ENCODE measurements at regions not wholly inside any gene's neighbourhood (a gene's known extent, or its start where the extent isn't known, plus 50 kb on each side); places are given as distances from the start of the nearest gene placed in this dataset.

DNA sequence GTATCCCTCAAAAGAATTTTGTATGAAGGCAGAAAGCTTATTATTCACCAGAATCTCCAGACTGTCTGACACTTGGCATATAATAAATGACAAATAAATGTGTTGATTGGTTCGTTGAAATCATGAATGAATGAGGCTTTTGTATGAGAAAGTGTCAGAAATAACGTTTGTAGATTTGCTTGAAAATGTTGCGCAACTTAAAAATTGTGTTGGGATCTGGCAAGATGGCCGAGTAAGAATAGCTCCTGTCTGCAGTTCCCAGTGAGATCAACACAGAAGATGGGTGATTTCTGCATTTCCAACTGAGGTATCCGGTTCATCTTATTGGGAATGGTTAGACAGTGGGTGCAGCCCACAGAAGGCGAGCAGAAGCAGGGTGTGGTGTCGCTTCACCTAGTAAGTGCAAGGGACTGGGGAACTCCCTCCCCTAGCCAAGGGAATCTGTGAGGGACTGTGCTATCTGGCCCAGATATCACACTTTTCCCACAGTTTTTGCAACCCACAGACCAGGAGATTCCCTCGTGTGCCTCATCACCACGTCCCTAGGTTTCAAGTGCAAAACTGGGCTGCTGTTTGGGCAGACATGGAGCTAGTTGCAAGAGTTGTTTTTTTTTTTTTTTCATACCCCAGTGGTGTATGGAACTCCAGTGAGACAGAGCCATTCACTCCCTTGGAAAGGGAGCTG, 759.0 kb downstream of the LTN1 start:
- Histone ChIP-seq H3K27me3 (ENCODE audit: low read depth, low read length) (no peaks in the 10 kb centered on the region), H3K4me3 (ENCODE audit: low read depth in 1 of 2, low read length in 2 of 2) (no peak overlapping the region), H3K36me3 (ENCODE audit: control insufficient read depth in 1 of 2, insufficient read depth in 2 of 2, low read length in 2 of 2) (no peaks in the 10 kb centered on the region), H3K9me3 (ENCODE audit: control insufficient read depth in 1 of 2, low read length in 2 of 2) (no peaks in the 10 kb centered on the region), H3K27ac (ENCODE audit: low read length) (no peak overlapping the region), H3K4me1 (ENCODE audit: control insufficient read depth in 1 of 2, insufficient read depth in 2 of 2, low read length in 2 of 2) (peaks cover 4 to 9% of the 10 kb centered on the region in 2 donors)

DNA sequence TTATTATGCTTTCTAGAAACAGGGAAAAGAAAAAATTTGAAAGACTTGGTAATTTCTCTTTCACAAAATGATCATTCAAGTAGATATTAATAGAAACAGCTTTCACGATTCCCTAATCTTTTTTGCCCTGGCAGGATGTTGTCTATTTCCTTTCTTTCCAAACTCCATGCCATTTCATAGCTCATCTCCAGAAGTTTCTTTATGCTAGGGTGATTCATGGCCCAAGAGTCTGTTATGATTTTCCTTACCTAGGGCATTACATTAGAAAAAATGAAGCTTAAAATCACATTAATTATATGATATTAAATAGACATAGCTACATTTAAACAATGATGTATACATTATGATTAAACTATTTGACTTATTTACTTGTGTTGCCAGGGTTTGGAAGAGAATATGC, 762.1 kb downstream of the LTN1 start:
- Histone ChIP-seq H3K27ac (ENCODE audit: low read length) (no peak overlapping the region), H3K27me3 (ENCODE audit: low read depth, low read length) (no peaks in the 10 kb centered on the region), H3K4me3 (ENCODE audit: low read depth in 1 of 2, low read length in 2 of 2) (no peak overlapping the region), H3K4me1 (ENCODE audit: control insufficient read depth in 1 of 2, insufficient read depth in 2 of 2, low read length in 2 of 2) (peaks cover 3 to 11% of the 10 kb centered on the region in 2 donors), H3K9me3 (ENCODE audit: control insufficient read depth in 1 of 2, low read length in 2 of 2) (no peaks in the 10 kb centered on the region), H3K36me3 (ENCODE audit: control insufficient read depth in 1 of 2, insufficient read depth in 2 of 2, low read length in 2 of 2) (no peaks in the 10 kb centered on the region)

GRCh38 chr21:28229814-28230213, 762.9 kb downstream of the LTN1 start:
- no peaks in the 10 kb centered on the region for H3K27me3 ChIP-seq (ENCODE audit: low read depth, low read length)
- peaks cover 3 to 11% of the 10 kb centered on the region in 2 donors for H3K4me1 ChIP-seq (ENCODE audit: control insufficient read depth in 1 of 2, insufficient read depth in 2 of 2, low read length in 2 of 2)

DNA sequence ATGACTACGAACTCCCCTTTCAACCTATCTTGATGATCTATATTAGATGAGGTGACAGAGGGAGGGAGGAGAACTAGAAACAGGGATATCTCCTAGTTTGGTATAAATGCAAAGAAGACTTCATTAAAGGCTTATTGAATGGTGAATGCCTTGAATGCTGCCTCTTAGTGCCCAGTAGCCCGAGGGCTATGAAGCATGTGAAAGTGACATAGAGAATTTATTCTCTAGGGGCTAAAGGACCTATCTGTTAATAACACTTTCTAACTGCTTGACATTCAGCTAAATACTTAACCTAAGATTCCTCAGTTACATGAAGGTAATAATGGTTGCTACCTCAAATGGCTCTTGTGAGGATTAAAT, 764.1 kb downstream of the LTN1 start:
- no peaks in the 10 kb centered on the region for H3K9me3 ChIP-seq (ENCODE audit: control insufficient read depth in 1 of 2, low read length in 2 of 2)
- no peaks in the 10 kb centered on the region for H3K36me3 ChIP-seq (ENCODE audit: control insufficient read depth in 1 of 2, insufficient read depth in 2 of 2, low read length in 2 of 2)
- H3K4me1 ChIP-seq (ENCODE audit: control insufficient read depth in 1 of 2, insufficient read depth in 2 of 2, low read length in 2 of 2) = peaks cover 3 to 11% of the 10 kb centered on the region in 2 donors
- no peak overlapping the region for H3K27ac ChIP-seq (ENCODE audit: low read length)
- no peaks in the 10 kb centered on the region for H3K27me3 ChIP-seq (ENCODE audit: low read depth, low read length)
- H3K4me3 ChIP-seq (ENCODE audit: low read depth in 1 of 2, low read length in 2 of 2) = no peak overlapping the region

More at GRCh38 chr21:28229814-28230213, 762.9 kb downstream of the LTN1 start:
- H3K4me3 ChIP-seq (ENCODE audit: low read depth in 1 of 2, low read length in 2 of 2) = no peak overlapping the region
- no peaks in the 10 kb centered on the region for H3K9me3 ChIP-seq (ENCODE audit: control insufficient read depth in 1 of 2, low read length in 2 of 2)
- no peak overlapping the region for H3K27ac ChIP-seq (ENCODE audit: low read length)
- no peaks in the 10 kb centered on the region for H3K36me3 ChIP-seq (ENCODE audit: control insufficient read depth in 1 of 2, insufficient read depth in 2 of 2, low read length in 2 of 2)

DNA sequence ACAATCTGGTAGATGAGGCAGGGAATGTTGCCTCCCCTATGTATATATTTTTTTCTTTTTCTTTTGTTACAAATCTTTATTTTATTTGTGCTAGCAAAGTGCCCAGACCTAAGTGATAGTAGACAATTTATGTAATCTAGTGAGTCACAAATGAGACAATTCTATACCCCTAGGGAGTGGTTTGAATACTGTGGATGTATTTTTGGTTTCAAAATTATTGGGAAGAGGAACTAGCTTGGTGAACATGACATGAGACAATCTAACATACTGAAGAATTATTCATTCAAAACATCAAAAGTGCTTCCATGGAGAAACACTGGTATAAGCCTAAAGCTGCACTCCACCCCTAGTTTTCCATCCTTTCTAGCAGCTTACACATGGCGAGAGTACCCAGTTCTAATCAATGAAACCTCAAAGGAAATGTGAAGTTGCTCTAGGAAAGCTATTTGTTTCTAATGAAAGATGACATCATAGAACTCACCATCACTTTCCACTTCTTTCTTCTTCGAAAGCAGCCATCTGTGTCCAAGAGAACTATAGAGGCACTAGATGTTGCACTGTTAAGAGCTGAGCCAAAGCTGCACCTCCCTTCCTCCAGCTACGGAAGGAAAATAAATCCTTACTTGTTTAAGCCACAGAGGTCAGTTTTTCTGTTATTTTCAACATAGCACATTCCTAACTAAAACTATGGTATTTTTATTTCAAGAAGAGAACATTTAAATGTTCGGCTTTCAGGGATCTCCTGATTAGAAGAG, 764.6 kb downstream of the LTN1 start:
- Histone ChIP-seq H3K36me3 (ENCODE audit: control insufficient read depth in 1 of 2, insufficient read depth in 2 of 2, low read length in 2 of 2) (no peaks in the 10 kb centered on the region), H3K4me3 (ENCODE audit: low read depth in 1 of 2, low read length in 2 of 2) (no peak overlapping the region), H3K27ac (ENCODE audit: low read length) (no peak overlapping the region), H3K9me3 (ENCODE audit: control insufficient read depth in 1 of 2, low read length in 2 of 2) (no peaks in the 10 kb centered on the region), H3K4me1 (ENCODE audit: control insufficient read depth in 1 of 2, insufficient read depth in 2 of 2, low read length in 2 of 2) (peaks cover 3 to 10% of the 10 kb centered on the region in 2 donors), H3K27me3 (ENCODE audit: low read depth, low read length) (no peaks in the 10 kb centered on the region)

DNA sequence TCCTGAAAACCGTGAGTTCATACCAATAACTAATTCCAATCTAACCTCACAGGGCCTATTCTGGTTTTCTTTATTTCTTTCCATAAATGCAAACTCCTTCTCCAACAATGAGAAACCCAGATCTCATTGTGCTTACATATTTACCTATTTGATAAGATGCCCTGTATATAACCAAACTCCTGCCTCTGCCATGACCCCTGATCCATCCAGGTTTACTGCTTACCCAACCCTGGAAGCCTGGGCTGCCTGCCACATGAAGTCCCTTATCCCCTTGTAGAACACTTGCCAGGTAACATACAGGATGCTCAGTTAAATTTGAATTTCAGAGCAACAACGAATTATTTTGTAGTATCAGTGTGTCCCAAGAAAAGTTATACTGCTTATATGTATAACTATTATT, 766.1 kb downstream of the LTN1 start:
- H3K4me3 ChIP-seq (ENCODE audit: low read depth in 1 of 2, low read length in 2 of 2) = no peak overlapping the region
- no peak overlapping the region for H3K27ac ChIP-seq (ENCODE audit: low read length)
- H3K36me3 ChIP-seq (ENCODE audit: control insufficient read depth in 1 of 2, insufficient read depth in 2 of 2, low read length in 2 of 2) = no peaks in the 10 kb centered on the region
- no peaks in the 10 kb centered on the region for H3K27me3 ChIP-seq (ENCODE audit: low read depth, low read length)
- H3K4me1 ChIP-seq (ENCODE audit: control insufficient read depth in 1 of 2, insufficient read depth in 2 of 2, low read length in 2 of 2) = peaks cover 3 to 6% of the 10 kb centered on the region in 2 donors
- no peaks in the 10 kb centered on the region for H3K9me3 ChIP-seq (ENCODE audit: control insufficient read depth in 1 of 2, low read length in 2 of 2)

- Histone ChIP-seq H3K4me3 (ENCODE audit: low read depth in 1 of 2, low read length in 2 of 2) (no peak overlapping the region), H3K9me3 (ENCODE audit: control insufficient read depth in 1 of 2, low read length in 2 of 2) (no peaks in the 10 kb centered on the region), H3K27ac (ENCODE audit: low read length) (no peak overlapping the region)
These were observed 768.4 kb downstream of the LTN1 start for GRCh38 chr21:28224191-28224726.

DNA sequence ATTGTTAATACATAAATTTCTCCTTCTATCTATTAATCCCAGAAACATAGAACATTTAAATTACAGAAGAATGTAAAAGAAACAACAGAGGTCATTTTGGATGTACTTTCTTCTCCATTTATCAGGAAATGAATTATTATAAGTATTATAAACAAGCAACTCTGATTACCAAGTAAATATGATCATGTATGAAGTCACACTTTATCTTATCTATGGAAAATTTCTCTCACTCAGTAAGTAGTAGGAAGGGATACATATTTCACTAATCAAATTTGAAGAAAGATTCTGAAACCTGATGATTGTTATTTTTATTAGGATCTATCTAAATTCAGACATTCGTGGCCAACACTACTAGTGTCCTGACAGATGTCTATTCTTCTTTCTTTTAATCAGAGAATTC, 770.7 kb downstream of the LTN1 start:
- peaks cover 0 to 4% of the 10 kb centered on the region in 2 donors for H3K4me1 ChIP-seq (ENCODE audit: control insufficient read depth in 1 of 2, insufficient read depth in 2 of 2, low read length in 2 of 2)
- no peaks in the 10 kb centered on the region for H3K9me3 ChIP-seq (ENCODE audit: control insufficient read depth in 1 of 2, low read length in 2 of 2)
- H3K36me3 ChIP-seq (ENCODE audit: control insufficient read depth in 1 of 2, insufficient read depth in 2 of 2, low read length in 2 of 2) = no peaks in the 10 kb centered on the region
- H3K4me3 ChIP-seq (ENCODE audit: low read depth in 1 of 2, low read length in 2 of 2) = no peak overlapping the region
- H3K27me3 ChIP-seq (ENCODE audit: low read depth, low read length) = no peaks in the 10 kb centered on the region
- H3K27ac ChIP-seq (ENCODE audit: low read length) = no peak overlapping the region

More at GRCh38 chr21:28224191-28224726, 768.4 kb downstream of the LTN1 start:
- Histone ChIP-seq H3K27me3 (ENCODE audit: low read depth, low read length) (no peaks in the 10 kb centered on the region), H3K4me1 (ENCODE audit: control insufficient read depth in 1 of 2, insufficient read depth in 2 of 2, low read length in 2 of 2) (peaks cover 0 to 6% of the 10 kb centered on the region in 2 donors), H3K36me3 (ENCODE audit: control insufficient read depth in 1 of 2, insufficient read depth in 2 of 2, low read length in 2 of 2) (no peaks in the 10 kb centered on the region)

DNA sequence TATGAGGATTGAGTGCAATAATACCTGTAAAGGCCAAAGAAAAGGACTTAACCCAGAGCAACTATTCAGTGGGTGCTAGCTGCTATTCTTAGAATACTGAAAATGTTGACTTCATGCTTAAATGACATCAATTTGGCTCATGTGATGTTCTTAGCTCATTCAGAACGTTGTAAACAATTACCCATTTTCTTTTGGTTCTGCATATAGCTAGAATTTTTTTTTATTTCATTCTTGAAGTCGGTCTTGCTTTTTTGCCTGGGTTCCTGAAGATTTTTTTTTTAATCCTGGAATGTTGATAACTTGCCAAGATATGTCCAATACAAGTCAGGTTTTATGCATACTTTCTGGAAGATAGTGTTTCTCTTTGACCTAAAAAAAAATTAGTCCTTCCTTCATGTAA, 772.0 kb downstream of the LTN1 start:
- peaks cover 0 to 10% of the 10 kb centered on the region in 2 donors for H3K4me1 ChIP-seq (ENCODE audit: control insufficient read depth in 1 of 2, insufficient read depth in 2 of 2, low read length in 2 of 2)
- no peaks in the 10 kb centered on the region for H3K27me3 ChIP-seq (ENCODE audit: low read depth, low read length)
- H3K4me3 ChIP-seq (ENCODE audit: low read depth in 1 of 2, low read length in 2 of 2) = no peak overlapping the region
- H3K9me3 ChIP-seq (ENCODE audit: control insufficient read depth in 1 of 2, low read length in 2 of 2) = no peaks in the 10 kb centered on the region
- no peak overlapping the region for H3K27ac ChIP-seq (ENCODE audit: low read length)
- H3K36me3 ChIP-seq (ENCODE audit: control insufficient read depth in 1 of 2, insufficient read depth in 2 of 2, low read length in 2 of 2) = no peaks in the 10 kb centered on the region

DNA sequence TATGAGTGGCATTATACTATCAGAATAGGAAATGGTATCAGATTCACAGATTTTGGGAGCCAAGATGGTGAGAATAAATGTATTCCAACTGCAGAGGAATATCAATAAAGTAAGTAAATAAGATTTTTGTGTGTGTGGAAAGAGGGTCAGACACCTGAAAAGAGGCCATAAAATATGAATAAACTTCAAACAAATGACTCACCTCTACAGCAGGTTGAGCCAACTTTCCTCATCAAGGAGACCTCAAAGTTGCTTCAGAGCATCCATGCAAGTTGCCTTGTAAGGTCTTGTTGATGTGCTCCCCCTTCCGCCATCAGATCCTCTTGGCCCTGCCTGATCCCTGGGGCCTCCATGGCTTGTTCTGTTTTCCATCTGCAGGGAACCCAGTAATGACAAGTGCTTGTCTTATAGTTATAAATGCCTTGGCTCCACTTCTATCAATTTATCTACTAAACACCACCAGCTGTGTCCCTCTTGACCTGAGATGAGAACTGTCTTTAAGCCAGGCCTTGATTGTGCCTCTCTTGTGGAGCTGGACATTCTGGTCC, 775.6 kb downstream of the LTN1 start:
- Histone ChIP-seq H3K9me3 (ENCODE audit: control insufficient read depth in 1 of 2, low read length in 2 of 2) (no peaks in the 10 kb centered on the region), H3K36me3 (ENCODE audit: control insufficient read depth in 1 of 2, insufficient read depth in 2 of 2, low read length in 2 of 2) (no peaks in the 10 kb centered on the region), H3K27ac (ENCODE audit: low read length) (no peak overlapping the region), H3K4me3 (ENCODE audit: low read depth in 1 of 2, low read length in 2 of 2) (no peak overlapping the region), H3K4me1 (ENCODE audit: control insufficient read depth in 1 of 2, insufficient read depth in 2 of 2, low read length in 2 of 2) (peaks cover 0 to 19% of the 10 kb centered on the region in 2 donors), H3K27me3 (ENCODE audit: low read depth, low read length) (no peaks in the 10 kb centered on the region)

DNA sequence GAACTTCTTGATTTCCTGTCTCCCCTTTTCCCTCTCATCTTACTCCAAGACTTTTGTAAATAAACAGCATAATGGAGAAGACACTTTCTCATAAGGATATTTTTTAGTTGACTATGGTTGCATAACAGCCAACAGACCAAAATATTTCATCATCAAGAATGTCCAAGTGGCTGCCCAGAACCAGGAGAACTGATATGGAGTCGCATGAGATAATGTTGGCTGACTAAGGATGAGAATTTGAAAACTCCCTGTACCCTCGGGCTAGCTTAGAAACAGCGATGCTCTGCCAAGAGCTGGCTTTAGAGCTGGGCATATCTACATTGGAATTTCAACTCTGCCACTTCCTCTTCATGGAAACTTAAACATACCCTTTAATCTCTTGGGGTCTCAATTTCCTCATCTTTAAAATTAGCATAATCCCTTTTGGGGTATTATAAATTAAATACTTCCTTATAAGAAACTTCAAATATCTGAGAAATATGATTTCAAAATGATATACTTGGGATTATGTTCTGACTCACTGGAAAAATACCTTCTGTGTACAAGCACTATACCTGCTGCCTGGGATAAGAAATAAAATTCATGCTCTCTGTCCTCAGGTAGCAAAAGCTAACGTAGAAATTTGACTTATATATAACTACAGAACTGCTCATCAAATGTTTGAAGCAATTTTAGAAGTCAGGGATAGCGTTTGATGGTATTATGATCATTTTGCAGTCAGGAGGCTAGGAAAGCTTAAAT, 777.3 kb downstream of the LTN1 start:
- Histone ChIP-seq H3K27ac (ENCODE audit: low read length) (no peak overlapping the region), H3K36me3 (ENCODE audit: control insufficient read depth in 1 of 2, insufficient read depth in 2 of 2, low read length in 2 of 2) (no peaks in the 10 kb centered on the region), H3K27me3 (ENCODE audit: low read depth, low read length) (no peaks in the 10 kb centered on the region), H3K4me1 (ENCODE audit: control insufficient read depth in 1 of 2, insufficient read depth in 2 of 2, low read length in 2 of 2) (peaks cover 0 to 23% of the 10 kb centered on the region in 2 donors), H3K4me3 (ENCODE audit: low read depth in 1 of 2, low read length in 2 of 2) (no peak overlapping the region), H3K9me3 (ENCODE audit: control insufficient read depth in 1 of 2, low read length in 2 of 2) (no peaks in the 10 kb centered on the region)

Data from muscle layer of duodenum (tissue), 2 donors.